22Rv1 (cell line): ENCODE measurements at regions not wholly inside any gene's neighbourhood (a gene's known extent, or its start where the extent isn't known, plus 50 kb on each side); places are given as distances from the start of the nearest gene placed in this dataset.

Source experiments
- ZFX ChIP-seq: fragments of 450-650 bp; IDR thresholded peaks from 2 replicates; pipeline ENCODE4 v1.6.1; 2017; ENCODE audit warnings: antibody characterized with exemption, borderline replicate concordance
- TF ChIP-seq, protein P1 (sequence below): fragments of 450-650 bp; IDR thresholded peaks from 2 replicates; pipeline ENCODE4 v1.5.1; 2017; ENCODE audit warnings: mild to moderate bottlenecking

DNA sequence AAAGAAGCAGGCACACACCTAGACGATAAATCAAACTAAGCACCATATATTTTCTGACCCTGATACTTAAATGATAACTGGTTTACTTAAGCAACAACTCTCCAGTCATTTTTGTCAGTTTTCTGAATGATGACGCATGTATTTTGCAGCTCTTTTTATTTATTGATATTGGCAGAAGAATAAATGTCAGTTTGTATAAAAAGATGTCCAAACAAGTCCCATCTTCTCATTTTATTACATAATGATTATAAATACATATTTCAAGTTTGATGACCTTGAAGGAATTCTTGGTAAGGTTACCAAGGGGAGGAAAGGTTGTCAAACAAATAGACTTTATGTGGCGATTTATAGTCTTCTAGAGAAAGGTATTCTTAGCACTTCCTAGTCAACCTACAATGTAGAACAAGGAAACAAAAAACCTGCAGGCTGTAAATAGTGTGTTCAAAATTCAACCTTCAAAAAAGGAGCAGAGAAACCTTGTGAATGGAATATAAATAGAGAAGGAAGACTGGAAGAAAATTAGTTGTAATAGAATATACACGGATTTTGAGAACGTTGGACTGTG lies 190.7 kb downstream of the JRKL start:
- TF ChIP-seq, protein P1, sequence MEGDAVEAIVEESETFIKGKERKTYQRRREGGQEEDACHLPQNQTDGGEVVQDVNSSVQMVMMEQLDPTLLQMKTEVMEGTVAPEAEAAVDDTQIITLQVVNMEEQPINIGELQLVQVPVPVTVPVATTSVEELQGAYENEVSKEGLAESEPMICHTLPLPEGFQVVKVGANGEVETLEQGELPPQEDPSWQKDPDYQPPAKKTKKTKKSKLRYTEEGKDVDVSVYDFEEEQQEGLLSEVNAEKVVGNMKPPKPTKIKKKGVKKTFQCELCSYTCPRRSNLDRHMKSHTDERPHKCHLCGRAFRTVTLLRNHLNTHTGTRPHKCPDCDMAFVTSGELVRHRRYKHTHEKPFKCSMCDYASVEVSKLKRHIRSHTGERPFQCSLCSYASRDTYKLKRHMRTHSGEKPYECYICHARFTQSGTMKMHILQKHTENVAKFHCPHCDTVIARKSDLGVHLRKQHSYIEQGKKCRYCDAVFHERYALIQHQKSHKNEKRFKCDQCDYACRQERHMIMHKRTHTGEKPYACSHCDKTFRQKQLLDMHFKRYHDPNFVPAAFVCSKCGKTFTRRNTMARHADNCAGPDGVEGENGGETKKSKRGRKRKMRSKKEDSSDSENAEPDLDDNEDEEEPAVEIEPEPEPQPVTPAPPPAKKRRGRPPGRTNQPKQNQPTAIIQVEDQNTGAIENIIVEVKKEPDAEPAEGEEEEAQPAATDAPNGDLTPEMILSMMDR, result no peak
- TF ChIP-seq ZFX, result no peak
